ENCODE measurements at regions not wholly inside any gene's neighbourhood (a gene's known extent, or its start where the extent isn't known, plus 50 kb on each side); places are given as distances from the start of the nearest gene placed in this dataset.
A peak's percentile ranks its signal among the peaks of the same experiment; 100 is the strongest.

DNA sequence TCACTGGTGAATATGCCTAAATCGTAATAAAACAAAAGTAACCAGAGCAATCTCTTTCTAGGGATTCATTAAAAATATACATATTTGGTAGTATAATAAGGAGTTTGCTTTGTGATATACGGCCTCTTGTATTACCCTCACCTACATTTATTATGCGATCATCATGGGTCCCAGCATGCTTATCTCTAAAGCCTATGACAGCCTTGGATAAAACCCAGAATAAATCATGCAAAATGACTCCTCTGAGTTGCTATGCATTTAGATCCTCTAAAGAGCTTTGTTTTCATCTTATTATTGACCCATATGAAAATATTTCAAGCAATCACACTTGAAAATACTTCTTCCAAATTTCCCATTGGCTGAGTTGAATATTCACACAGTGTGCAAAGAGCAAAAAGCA lies 432.3 kb downstream of the SUCLG1 start:
- no peaks in the 10 kb centered on the region for H3K4me1 ChIP-seq (ENCODE audit: insufficient read depth, low read length, poor library complexity, severe bottlenecking)
- no peak overlapping the region for H3K4me3 ChIP-seq (ENCODE audit: low read length, poor library complexity, severe bottlenecking)
- no peaks in the 10 kb centered on the region for H3K9me2 ChIP-seq (replicated peaks; ENCODE audit: low read depth, low read length)
- H3K9me3 ChIP-seq (ENCODE audit: insufficient read depth, low read depth, low read length), result no peaks in the 10 kb centered on the region
- H3K9ac ChIP-seq (ENCODE audit: low read depth, low read length, poor library complexity, severe bottlenecking), result no peak overlapping the region
- no peak for TF ChIP-seq EZH2phosphoT487 (IDR thresholded peaks at IDR 0.05; ENCODE audit: borderline replicate concordance)
- TF ChIP-seq, protein P1, sequence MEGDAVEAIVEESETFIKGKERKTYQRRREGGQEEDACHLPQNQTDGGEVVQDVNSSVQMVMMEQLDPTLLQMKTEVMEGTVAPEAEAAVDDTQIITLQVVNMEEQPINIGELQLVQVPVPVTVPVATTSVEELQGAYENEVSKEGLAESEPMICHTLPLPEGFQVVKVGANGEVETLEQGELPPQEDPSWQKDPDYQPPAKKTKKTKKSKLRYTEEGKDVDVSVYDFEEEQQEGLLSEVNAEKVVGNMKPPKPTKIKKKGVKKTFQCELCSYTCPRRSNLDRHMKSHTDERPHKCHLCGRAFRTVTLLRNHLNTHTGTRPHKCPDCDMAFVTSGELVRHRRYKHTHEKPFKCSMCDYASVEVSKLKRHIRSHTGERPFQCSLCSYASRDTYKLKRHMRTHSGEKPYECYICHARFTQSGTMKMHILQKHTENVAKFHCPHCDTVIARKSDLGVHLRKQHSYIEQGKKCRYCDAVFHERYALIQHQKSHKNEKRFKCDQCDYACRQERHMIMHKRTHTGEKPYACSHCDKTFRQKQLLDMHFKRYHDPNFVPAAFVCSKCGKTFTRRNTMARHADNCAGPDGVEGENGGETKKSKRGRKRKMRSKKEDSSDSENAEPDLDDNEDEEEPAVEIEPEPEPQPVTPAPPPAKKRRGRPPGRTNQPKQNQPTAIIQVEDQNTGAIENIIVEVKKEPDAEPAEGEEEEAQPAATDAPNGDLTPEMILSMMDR (conservative IDR thresholded peaks at IDR 0.05; ENCODE audit: low read length), result no peak
- no peaks in the 10 kb centered on the region for H3K36me3 ChIP-seq (ENCODE audit: insufficient read depth, low read length)
- no peaks in the 10 kb centered on the region for H3K79me2 ChIP-seq (ENCODE audit: insufficient read depth, low read length)
- H4K20me1 ChIP-seq (ENCODE audit: insufficient read depth, low read length, poor library complexity, severe bottlenecking), result no peaks in the 10 kb centered on the region
- no peak overlapping the region for H3K4me2 ChIP-seq (ENCODE audit: low read depth, low read length, poor library complexity, severe bottlenecking)
- H3F3A ChIP-seq (ENCODE audit: low read depth), result no peaks in the 10 kb centered on the region
- no peak overlapping the region for H2AFZ ChIP-seq (ENCODE audit: low read length)
- H3K27me3 ChIP-seq (ENCODE audit: insufficient read depth, low read length, poor library complexity, severe bottlenecking), result no peaks in the 10 kb centered on the region

DNA sequence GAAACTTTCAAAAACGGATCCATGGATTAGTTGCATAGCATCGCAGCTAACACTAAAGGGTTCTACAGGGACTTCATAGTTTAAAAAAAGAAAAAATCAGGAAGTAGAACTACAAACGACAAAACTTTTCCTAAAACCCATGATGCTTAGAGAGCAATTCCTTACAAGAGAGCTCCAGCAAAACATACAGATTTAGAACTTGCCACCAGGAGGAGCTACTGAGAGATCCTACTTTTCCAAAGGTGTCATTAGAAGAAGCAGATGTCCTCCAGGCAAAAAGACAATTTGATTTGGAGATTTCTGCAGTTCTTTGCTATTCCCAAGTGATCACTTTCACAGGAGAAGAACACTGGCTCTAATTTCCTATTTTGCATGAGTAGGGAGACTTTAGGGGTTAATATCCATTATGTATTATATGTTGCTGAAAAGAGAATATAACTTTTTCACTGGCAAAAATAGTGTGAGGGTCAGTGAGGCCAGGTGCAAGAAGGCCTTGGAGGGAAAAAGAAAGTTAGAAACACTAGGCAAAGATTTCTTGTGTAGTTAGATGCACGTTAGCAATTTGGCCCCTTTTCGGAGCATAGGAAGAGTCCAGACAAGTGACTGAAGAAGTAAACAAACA lies 436.2 kb downstream of the SUCLG1 start:
- Histone ChIP-seq H3K27me3 (ENCODE audit: insufficient read depth, low read length, poor library complexity, severe bottlenecking) (no peaks in the 10 kb centered on the region), H3K9ac (ENCODE audit: low read depth, low read length, poor library complexity, severe bottlenecking) (no peak overlapping the region), H3K4me1 (ENCODE audit: insufficient read depth, low read length, poor library complexity, severe bottlenecking) (no peaks in the 10 kb centered on the region), H3K4me3 (ENCODE audit: low read length, poor library complexity, severe bottlenecking) (no peak overlapping the region), H4K20me1 (ENCODE audit: insufficient read depth, low read length, poor library complexity, severe bottlenecking) (no peaks in the 10 kb centered on the region), H3K9me2 (replicated peaks; ENCODE audit: low read depth, low read length) (no peaks in the 10 kb centered on the region), H2AFZ (ENCODE audit: low read length) (0 out of 2 replicates have a peak overlapping the region, but pooled peaks have one; percentile 9), H3K4me2 (ENCODE audit: low read depth, low read length, poor library complexity, severe bottlenecking) (no peak overlapping the region), H3F3A (ENCODE audit: low read depth) (no peaks in the 10 kb centered on the region), H3K79me2 (ENCODE audit: insufficient read depth, low read length) (no peaks in the 10 kb centered on the region), H3K36me3 (ENCODE audit: insufficient read depth, low read length) (no peaks in the 10 kb centered on the region), H3K9me3 (ENCODE audit: insufficient read depth, low read depth, low read length) (no peaks in the 10 kb centered on the region)
- TF ChIP-seq, protein P1 (conservative IDR thresholded peaks at IDR 0.05; ENCODE audit: low read length), result peak; percentile 83
- TF ChIP-seq EZH2phosphoT487 (IDR thresholded peaks at IDR 0.05; ENCODE audit: borderline replicate concordance), result no peak

DNA sequence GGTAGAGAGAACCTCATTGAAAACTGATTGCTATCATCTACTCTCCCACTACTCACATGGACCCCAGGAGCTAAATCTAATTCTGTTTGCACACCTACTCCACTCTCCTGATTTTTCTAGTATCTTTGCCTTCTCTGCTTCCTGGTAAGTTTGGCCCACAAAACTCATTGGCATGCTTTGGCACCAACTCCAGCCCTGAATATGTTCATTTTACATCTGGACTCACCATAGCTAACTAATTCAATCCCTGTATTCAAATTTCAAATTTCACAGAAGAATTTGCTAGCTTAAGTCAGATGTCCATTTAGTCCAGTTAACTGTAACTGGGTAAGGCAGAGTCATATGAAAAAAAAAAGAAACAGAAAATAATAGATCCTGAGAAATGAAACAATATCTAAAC lies 442.1 kb downstream of the SUCLG1 start:
- Histone ChIP-seq H3K36me3 (ENCODE audit: insufficient read depth, low read length) (no peaks in the 10 kb centered on the region), H3K27me3 (ENCODE audit: insufficient read depth, low read length, poor library complexity, severe bottlenecking) (no peaks in the 10 kb centered on the region), H2AFZ (ENCODE audit: low read length) (no peak overlapping the region), H3K4me3 (ENCODE audit: low read length, poor library complexity, severe bottlenecking) (no peak overlapping the region), H3K4me2 (ENCODE audit: low read depth, low read length, poor library complexity, severe bottlenecking) (no peak overlapping the region), H3K79me2 (ENCODE audit: insufficient read depth, low read length) (no peaks in the 10 kb centered on the region), H4K20me1 (ENCODE audit: insufficient read depth, low read length, poor library complexity, severe bottlenecking) (no peaks in the 10 kb centered on the region), H3K4me1 (ENCODE audit: insufficient read depth, low read length, poor library complexity, severe bottlenecking) (no peaks in the 10 kb centered on the region), H3K9ac (ENCODE audit: low read depth, low read length, poor library complexity, severe bottlenecking) (no peak overlapping the region), H3K9me3 (ENCODE audit: insufficient read depth, low read depth, low read length) (no peaks in the 10 kb centered on the region), H3F3A (ENCODE audit: low read depth) (no peaks in the 10 kb centered on the region), H3K9me2 (replicated peaks; ENCODE audit: low read depth, low read length) (no peaks in the 10 kb centered on the region)
- no peak for TF ChIP-seq EZH2phosphoT487 (IDR thresholded peaks at IDR 0.05; ENCODE audit: borderline replicate concordance)
- TF ChIP-seq, protein P1 (conservative IDR thresholded peaks at IDR 0.05; ENCODE audit: low read length), result no peak

All from Loucy (cell line).